CD4-positive, alpha-beta T cell treated with Interleukin-4 for 4 hours (primary cell): ENCODE measurements at regions not wholly inside any gene's neighbourhood (a gene's known extent, or its start where the extent isn't known, plus 50 kb on each side); places are given as distances from the start of the nearest gene placed in this dataset.
"Not testable (repeated sequence)": the region's sequence is repeated elsewhere in the genome, so short reads cannot be mapped to it uniquely, and the experiment has no call there.

Experiments used
- DNase-seq: peaks from one replicate; pipeline ENCODE4 v3.0.0-alpha.2; 2020

DNA sequence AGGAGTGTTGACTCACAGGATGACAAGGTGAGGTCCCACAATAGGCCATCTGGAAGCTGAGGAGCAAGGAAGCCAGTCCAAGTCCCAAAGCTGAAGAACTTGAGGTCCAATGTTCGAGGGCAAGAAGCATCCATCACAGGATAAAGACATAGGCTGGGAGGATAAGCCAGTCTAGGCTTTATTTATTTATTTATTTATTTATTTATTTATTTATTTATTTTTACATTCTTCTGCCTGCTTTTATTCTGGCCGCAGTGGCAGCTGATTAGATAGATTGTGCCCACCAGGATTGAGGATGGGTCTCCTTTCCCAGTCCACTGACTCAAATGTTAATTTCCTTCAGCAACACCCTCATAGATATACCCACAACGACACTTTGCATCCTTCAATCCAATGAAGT is 472.2 kb upstream of the DPPA4 start:
- no peak for DNase-seq

DNA sequence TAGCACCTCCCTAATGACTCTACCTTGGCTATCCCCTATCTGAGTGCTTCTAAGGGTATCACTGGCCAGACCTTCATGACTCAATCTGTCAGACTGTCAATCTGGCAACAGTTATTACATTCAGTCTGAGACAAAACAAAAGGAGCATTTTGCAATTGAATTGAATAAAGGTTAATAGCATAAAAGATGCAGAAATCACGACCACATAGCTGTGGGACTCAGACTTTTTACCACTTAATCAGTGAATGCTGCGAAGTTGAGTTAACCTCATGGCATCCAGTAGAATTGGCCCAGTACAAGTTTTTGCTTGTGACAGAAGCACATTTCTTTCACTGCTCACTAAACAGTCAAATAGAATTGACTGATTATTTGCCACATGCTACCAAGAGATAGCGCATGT is 480.7 kb upstream of the DPPA4 start:
- no peak for DNase-seq

DNA sequence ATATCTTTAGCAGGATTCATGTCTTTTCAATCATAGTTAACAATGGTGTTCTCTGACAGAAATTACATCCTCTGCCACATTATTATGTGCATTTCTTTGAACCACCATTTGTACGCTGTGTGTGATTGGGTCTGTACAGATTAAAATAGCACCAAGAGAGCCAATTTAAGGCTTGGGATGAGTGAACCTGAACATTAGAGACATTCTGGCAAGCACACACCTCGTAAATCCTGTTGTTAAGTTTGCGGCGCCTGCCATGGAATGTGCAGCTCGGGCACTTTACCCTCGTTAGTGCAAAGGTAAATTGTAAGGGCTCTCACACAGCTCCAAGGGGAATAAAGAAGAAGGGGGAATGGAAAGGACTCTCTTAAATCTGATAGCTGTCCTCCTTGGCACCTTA is 482.4 kb upstream of the DPPA4 start:
- no peak for DNase-seq

DNA sequence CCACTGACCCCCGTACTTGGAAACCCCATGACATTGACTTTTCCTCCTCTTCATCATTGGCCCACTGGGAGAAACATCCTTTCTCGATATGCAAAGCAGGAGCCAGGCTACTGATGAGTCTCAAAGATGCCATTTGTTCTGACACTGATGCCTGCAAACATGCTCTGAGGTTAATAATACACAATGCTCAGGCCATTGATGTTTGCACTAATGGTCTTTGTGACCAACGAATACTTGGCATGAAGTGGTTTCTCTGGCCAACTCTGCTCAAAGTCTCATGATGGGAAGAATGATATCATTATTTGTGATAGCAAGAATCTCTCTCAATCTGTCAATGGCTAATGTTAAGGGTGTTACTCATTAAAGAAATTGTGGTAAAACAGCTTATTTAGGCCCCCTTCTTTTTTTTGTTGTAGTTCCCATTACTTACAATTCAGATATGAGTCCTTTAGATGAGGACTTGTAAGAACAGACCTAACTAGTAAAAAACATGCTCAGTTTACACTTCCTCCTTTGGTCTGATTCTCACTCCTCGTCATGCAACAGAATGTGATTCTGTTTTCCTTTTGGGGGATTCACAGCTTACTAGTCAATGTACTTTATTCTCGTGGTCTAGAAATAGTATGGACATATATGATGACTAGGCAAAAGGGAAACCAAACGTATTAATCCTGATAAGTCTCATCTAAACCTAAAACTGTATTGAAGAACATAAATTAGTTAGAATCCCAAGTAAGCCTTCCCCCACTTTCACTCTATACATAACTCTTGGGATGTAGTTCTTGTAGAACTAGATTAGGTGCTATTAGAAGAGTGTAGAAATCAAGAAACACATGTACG is 488.8 kb upstream of the DPPA4 start:
- DNase-seq: no peak

DNA sequence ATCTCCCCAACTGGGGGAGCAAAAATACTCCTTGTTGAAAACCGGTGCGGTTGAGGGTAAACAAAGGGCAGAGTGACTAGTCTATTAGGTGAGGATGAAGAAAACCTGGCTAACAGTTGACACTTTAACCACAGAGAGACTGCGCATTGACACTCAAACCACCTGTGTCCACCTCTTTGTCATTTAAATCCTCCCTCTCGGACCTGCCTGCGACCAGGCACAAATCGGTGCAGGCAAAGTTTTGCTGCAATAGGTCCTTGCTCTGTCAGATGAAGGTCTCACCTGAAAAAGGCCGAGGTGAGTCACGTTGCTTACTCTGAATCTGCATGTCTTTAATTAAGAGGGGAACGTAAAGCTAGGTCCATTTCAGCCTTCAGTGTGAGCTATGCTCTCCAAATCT is 494.1 kb upstream of the DPPA4 start:
- DNase-seq: no peak

DNA sequence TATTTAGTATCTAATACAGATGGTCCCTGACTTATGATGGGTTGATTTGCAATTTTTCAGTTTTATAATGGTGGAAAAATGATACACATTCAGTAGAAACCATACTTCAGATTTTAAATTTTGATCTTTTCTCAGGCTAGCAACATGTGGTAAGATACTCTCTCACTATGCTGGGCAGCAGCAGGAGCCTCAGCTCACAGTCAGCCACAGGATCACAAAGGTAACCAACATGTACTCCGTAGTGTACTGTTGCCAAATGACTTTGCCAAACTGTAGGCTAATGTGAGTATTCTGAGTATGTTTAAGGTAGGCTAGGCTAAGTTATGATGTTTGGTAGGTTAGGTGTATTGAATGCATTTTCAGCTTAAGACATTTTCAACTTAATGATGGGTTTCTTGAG is 498.6 kb upstream of the DPPA4 start:
- no peak for DNase-seq

DNA sequence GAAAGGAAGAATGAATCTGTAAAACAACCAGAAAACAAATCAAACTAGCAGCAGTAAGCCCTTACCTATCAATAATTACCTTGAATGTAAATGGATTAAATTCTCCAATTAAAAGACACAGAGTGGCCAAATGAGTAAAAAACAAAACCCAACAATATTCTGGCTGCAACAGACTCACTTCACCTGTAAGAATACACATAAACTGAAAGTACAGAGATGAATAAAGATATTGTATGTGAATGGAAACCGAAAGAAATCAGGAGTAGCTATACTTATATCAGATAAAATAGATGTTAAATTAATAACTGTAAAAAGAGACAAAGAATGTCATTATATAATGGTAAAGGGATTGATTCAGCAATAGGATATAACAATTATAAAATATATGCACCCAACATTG is 514.5 kb upstream of the DPPA4 start:
- no peak for DNase-seq

DNA sequence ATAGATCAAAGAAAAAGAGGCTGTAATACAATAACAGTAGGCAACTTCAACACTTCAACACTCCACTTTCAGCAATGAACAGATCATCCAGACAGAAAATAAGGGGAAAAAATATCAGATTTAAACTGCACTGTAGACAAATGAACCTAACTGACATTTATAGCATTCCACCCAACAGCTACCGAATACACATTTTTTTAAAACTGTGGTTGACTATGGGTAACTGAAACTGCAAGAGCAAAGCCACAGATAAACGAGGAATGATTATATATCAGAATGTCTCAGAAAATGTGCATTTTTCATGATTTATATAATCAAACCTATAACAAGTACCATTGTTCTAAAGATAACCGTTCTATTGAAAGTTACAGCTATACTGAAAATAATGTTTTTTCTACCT is 514.9 kb upstream of the DPPA4 start:
- DNase-seq: no peak

DNA sequence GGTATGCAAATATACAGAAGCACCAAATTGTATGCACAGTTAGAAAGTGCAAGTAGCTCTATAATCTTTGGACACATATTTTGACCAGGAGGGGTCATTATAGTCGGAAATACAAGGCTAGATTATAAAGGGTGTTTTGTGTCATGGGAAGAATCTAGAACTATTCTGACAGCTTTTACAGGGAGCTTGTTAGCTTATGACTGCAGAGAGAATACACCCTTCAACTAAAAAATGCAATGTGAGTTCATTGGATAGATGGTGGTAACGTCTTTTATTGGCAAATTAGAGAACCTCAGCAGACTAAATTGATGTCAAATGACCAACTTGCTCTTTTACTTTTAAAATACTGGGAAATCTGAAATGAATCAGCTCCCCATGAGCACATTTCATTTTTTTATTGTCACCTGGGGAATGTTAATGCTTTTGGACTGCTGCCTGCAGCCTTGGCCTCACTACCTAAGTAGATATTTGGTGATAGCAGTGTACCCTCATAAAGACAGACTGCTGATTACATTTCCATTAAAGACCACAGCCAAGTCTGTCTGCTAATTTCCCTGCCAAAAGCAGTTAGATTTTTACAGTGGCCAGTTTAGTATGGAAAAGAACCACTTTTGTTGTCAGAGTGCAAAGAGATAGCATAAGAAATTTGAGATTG is 515.9 kb upstream of the DPPA4 start:
- DNase-seq: no peak

DNA sequence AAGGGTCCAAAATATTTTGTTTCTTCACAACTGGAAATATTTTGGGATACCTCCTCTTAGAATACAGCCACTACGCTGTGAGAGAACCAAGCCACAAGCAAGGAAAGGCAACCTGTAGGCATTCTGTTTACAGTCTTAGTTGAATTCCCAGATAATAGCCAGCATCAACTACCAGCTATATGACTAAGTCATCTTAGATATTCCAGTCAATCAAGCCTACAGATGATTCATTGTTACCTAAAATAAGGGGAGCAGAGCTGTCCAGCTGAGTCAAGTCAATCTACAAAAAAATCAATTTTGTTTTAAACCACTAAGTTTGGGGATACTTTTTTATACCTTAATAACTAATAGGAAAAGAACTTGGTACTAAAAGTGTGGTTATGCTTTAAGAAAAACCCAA is 526.4 kb upstream of the DPPA4 start:
- no peak for DNase-seq

DNA sequence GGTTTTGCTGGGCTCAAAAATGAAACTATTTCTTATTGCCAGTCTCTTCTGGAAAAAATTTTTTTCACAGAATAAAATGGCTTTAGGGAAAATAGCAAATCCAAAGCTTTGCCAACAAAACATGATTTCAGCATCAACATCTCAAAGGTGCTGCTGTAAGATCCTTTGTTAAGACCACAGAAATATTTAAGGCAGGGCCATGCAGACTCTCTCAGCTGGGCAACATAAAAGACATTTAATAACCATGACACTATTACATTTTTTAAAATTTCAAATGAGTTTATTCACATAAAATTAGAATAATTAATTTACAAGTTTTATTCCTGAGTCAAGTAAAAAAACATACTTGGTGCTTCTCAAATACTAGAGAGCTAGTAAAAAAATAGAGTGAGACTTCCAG is 527.1 kb upstream of the DPPA4 start:
- no peak for DNase-seq

DNA sequence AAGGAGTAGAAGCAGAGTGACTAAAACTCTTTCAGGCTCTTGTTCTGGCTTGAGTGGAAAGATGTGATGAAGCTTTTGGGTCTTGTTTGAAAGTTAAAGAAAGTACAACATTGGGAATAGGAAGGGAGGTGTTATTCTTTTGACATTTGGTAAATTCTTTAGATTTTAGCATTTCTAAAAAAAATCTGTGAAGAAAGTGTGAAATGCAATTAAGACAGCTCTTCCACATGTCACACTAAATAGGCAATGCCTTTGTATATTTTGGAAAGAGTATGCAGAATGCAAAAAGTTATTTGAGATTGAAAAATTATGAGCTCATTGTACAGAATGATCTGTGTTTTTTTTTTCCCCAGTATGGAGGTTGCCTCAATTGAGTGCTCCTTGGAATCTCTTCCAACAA is 532.2 kb upstream of the DPPA4 start:
- DNase-seq: no peak

DNA sequence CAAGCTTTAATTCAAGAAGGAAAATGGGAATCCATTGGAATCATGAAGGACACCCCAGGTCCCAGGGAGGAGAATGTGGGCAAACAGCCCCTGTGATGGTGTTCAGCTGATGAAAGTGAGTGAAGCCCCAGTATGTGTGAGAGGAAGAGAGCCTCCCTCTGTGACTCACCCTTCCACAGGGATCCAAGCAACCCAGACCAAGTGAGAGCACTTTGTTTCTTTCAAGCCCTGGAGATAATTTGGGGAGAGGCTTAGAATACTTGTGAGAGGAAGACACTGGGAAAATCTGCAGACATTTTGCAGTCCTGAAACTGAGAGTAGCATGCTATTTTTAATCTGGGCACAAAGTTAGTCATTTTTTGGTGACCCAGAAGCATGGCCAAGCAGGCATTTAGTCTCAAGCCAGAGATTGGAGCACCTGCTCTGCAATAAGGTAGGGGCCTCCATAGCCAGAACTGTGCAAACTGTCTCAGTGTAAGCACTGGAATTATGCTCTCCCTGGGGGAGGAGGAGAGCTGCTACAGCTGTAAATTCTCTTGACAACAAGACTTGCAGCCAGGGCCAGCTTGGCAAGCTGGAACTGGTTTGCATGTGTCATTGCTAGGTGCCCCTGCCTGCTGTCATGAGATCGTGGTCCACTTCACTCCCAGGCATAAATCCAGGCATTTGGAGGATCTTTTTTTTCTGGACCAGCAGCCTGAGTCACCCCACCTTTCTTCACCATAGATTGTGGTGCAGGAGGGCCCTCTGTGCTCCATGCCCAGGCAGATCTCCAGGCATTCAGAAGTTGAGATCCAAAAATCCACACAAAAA is 537.8 kb upstream of the DPPA4 start:
- no peak for DNase-seq

DNA sequence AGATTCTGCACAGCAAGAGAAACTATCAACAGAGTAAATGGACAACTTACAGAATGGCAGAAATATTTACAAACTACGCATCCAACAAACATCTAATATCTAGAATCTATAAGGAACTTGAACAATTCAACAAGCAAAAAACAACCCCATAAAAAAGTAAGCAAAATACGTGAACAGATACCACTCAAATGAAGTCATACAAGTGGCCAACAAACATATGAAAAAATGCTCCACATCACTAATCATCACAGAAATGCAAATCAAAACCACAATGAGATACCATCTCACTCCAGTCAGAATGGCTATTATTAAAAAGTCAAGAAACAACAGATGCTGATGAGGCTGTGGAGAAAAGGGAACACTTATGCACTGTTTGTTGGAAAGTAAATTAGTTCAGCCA is 540.3 kb upstream of the DPPA4 start:
- DNase-seq: not testable (repeated sequence)

DNA sequence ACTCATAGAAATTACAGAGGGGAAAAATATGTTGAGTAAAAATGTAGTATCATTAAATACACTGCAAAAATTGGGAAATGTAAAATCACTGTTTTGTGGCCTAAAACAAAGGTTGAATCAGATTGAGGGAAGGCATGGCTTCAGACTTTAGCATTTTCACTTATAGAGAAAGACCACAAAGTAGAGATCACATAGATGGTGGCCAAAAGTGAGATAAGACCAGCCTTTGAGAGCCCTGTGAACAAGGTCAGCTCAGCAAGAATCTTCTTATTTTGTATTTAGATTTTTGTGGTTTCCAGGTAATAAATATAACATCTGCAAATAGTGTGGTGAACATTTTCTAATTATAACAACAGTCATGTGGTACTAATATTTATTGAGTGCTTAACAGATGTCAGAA is 544.8 kb upstream of the DPPA4 start:
- DNase-seq: no peak

DNA sequence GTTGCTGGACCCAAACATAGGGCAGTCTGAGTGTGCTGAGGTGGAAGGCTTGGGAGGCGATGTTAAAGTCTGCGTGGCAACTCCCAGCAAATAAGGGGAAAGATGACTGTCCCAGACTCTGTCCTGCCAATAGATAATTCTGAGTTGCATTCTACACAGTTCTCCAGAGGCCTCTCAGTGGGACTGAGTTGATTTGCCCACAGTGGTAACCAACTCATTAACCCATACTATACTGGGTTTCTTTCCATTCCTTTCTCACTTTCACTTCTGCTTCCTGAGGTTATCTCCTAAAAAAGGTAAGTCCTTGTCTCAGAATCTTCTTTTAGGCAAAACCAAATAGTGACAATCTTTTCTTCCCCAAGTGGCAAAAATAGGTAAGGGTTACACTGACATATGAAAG is 549.9 kb upstream of the DPPA4 start:
- no peak for DNase-seq

DNA sequence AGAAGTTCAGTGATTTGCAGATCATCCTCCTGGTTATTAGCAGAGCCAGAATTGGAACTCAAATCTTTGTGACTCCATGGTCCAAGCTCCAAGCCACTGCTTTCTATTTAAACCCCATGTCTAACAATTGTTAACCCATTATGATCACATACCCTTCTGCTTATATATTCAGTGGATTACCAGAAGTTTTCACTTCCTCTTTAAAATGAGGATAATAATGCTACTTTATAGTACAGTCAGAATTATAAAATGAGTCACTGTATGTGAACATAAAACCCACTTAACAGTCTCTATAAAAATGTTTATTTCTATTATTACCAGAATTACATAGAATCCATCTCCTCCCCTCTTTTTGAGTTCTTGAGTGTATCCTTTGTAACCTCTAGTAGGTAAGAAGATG is 550.7 kb upstream of the DPPA4 start:
- no peak for DNase-seq

DNA sequence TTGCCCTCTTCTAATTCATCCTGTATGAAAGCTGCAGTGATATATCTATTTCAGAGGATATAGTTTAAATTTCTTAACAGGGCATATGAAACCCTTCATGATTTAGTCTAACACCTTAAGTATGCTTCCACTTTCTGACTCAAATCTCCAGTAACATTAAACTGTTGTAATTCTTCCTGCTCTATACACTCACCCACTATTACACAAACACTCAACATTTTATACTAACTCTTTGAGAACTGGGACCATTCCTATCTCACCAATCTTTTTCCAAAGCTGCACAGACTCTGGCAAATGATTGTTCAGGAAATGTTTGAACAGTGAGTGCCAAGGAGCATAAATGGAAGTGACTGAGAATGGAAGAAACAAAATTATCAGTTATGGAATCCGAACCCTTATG is 560.4 kb upstream of the DPPA4 start:
- no peak for DNase-seq

DNA sequence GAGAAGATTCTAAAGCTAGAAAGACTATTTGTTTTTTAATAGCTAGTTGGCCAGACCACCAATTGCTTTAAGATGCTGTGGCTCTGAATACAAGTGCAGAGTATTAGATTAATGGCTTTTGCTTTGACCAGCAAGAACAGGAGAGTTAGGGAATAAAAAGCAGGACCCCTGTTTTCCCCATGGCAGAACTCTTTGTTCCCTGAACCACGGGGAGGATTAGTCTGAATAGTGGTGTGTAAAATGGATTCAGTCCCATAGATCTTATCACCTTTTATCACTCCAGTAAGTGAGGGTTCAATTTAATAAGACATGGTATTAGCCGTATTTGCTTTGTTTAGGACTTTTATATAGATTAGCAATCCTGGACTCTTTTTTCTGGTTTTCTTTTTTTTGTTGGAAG is 562.6 kb upstream of the DPPA4 start:
- DNase-seq: no peak

DNA sequence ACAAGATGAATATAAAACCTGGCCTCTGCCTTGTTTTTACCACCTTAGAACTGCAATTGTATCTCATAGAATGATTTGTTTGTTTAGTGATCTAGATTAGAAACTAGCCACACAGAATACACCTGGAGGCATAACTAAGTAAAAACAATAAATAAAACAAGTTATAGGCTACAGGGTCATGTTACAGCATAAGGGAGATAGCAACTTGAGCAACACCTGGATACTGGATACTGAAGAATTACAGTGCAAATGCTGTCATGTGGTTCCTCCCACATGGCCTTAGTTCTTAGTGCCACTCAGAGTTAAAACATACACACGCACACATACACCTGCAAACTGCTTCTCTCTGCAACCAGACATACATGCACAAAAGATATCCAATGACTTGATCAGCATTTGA is 563.4 kb upstream of the DPPA4 start:
- no peak for DNase-seq

DNA sequence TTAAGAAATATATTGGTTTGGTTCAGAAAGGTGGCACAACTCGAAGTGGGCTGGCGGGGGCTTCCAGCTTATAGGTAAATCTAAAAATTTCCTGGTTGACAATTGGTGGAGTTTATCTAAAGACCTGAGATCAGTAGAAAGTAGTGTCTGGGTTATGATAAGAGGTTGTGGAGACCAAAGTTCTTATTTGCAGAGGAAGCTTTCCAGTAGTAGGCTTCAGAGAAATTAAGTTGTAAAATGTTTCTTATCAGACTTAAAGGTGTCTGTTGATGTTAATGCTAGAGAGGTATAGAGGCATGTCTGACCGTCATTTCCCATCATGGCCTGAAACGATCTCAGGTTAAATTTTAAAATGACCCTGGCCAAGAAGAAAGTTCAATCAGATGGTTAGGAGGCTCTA is 565.2 kb upstream of the DPPA4 start:
- DNase-seq: no peak

DNA sequence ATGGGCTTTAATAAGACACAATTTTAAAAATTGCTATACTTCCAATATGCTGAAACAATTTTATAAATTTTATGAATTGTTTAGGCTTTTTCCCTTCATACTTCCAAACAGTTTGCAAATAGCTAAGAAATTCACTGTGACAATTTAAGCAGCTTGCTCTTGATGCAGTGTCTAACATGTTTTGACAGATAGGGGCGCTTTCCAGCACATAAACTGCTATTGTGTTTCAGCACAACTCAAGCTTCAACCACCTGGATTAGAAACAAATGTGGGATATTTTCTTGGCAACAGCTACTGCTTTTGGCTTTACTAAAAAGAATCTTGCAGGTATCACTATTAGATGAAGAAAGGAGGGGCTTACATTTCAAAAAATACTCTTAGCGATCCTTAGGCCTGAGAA is 565.8 kb upstream of the DPPA4 start:
- DNase-seq: no peak

DNA sequence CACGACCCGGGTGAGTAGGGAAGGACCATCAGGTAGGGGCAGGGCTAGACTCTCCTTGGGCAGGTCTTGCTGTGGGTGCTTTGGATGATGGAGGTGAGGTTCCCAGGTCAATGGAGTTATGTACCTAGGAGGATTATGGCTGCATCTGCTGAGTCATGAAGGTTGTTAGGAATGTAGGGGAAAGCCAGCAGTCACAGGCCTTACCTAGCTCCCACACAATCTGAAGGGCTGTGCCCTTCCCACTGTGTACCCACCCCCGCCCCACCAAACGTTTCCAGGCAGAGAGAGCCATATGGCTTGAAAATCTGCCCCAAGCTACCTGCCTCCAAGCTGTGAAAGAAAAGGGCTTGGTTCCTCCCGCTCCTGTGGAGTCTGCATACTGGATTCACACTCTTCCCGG is 573.4 kb upstream of the DPPA4 start:
- DNase-seq: no peak

DNA sequence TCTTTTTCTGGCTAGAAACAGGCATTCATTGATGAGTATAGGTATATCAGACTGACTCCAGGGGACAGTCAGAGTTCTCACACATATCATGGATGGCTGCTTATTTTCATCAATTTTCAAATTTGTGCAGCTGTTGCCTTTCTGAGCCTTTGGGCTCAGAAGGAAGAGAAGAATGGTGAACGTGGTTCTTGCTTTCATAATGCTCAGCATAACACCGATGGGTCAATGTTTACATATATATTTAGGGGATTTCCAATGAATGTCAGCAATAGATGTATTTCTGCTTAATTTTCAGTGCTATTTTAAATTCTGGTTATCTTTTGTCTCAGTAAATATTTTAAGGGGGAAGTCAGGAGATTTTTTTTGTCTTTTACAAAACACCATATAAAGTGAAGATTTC is 581.4 kb upstream of the DPPA4 start:
- DNase-seq: no peak
